GM23338 (cell line): ENCODE measurements at regions not wholly inside any gene's neighbourhood (a gene's known extent, or its start where the extent isn't known, plus 50 kb on each side); places are given as distances from the start of the nearest gene placed in this dataset.

ENCODE experiments used
- CREB1 ChIP-seq: fragments of 250-450 bp; sonication (Bioruptor Pico); IDR thresholded peaks from 2 replicates; pipeline ENCODE4 v1.5.0; 2020; ENCODE audit warnings: low read depth, mild to moderate bottlenecking, moderate library complexity
- CTCF ChIP-seq, 2 experiments: fragments of 200-600 bp in 1 of 2; sonication (generic) in 1 of 2; conservative IDR thresholded peaks; 2 replicates each; pipeline versions ENCODE4 v1.5.1 to v1.6.1; 2016 to 2017; ENCODE audit warnings: antibody characterized with exemption in 2 of 2, low read depth in 2 of 2, mild to moderate bottlenecking in 2 of 2, moderate library complexity in 1 of 2
- EZH2 ChIP-seq: fragments of 200-600 bp; sonication (generic); IDR thresholded peaks from one replicate; pipeline ENCODE4 v1.8.0; 2017; ENCODE audit warnings: antibody characterized with exemption, mild to moderate bottlenecking, low read depth; ENCODE audit not compliant: unreplicated experiment
- EZH2phosphoT487 ChIP-seq: fragments of 200-600 bp; sonication (generic); IDR thresholded peaks from one replicate; pipeline ENCODE4 v1.8.1; 2018; ENCODE audit warnings: antibody characterized with exemption; ENCODE audit not compliant: unreplicated experiment
- NANOG ChIP-seq: IDR thresholded peaks from 2 replicates; pipeline ENCODE4 v1.6.1; 2016; ENCODE audit warnings: antibody characterized with exemption, borderline replicate concordance
- POLR2AphosphoS5 ChIP-seq: IDR thresholded peaks from 2 replicates; pipeline ENCODE4 v1.6.1; 2016; ENCODE audit warnings: antibody characterized with exemption, low read depth
- REST ChIP-seq: IDR thresholded peaks from one replicate; pipeline ENCODE4 v1.6.1; 2018; ENCODE audit warnings: antibody characterized with exemption; ENCODE audit not compliant: unreplicated experiment
- ZNF114 ChIP-seq: fragments of 250-450 bp; sonication (Bioruptor Pico); IDR thresholded peaks from 2 replicates; pipeline ENCODE4 v1.5.0; 2020; ENCODE audit warnings: mild to moderate bottlenecking, moderate library complexity
- ZNF331 ChIP-seq: fragments of 250-450 bp; sonication (Bioruptor Pico); IDR thresholded peaks from 2 replicates; pipeline ENCODE4 v1.5.0; 2020; ENCODE audit warnings: low read depth, mild to moderate bottlenecking, moderate library complexity

GRCh38 chr12:83321971-83322370 lies 635.3 kb downstream of the TMTC2 start:
- TF ChIP-seq CTCF (conservative IDR thresholded peaks at IDR 0.05; ENCODE audit: low read depth in 2 of 2) = no peak
- no peak for TF ChIP-seq POLR2AphosphoS5
- TF ChIP-seq CREB1 (CRISPR knock-in tag) = no peak
- no peak for TF ChIP-seq NANOG
- no peak for TF ChIP-seq ZNF114 (CRISPR knock-in tag)
- no peak for TF ChIP-seq EZH2
- no peak for TF ChIP-seq REST
- no peak for TF ChIP-seq ZNF331 (CRISPR knock-in tag)
- no peak for TF ChIP-seq EZH2phosphoT487
